ENCODE measurements at regions not wholly inside any gene's neighbourhood (a gene's known extent, or its start where the extent isn't known, plus 50 kb on each side); places are given as distances from the start of the nearest gene placed in this dataset.

- no peak for TF ChIP-seq CTCF (IDR thresholded peaks at IDR 0.05)
Observed at GRCh38 chr13:84870190-84870589, 929.0 kb downstream of the SLITRK6 start.

GRCh38 chr13:84867246-84867645, 932.0 kb downstream of the SLITRK6 start:
- ATAC-seq (ENCODE audit: low FRiP score) (no peak), DNase-seq (ENCODE audit: low spot score) (no peak)

More at GRCh38 chr13:84870190-84870589, 929.0 kb downstream of the SLITRK6 start:
- ATAC-seq (ENCODE audit: low FRiP score) (no peak), DNase-seq (ENCODE audit: low spot score) (no peak)

GRCh38 chr13:84865783-84866221, 933.4 kb downstream of the SLITRK6 start:
- ATAC-seq (ENCODE audit: low FRiP score): no peak
- no peak for TF ChIP-seq CTCF (IDR thresholded peaks at IDR 0.05)
- no peak for DNase-seq (ENCODE audit: low spot score)

More at GRCh38 chr13:84867246-84867645, 932.0 kb downstream of the SLITRK6 start:
- TF ChIP-seq CTCF (IDR thresholded peaks at IDR 0.05): no peak

GRCh38 chr13:84864341-84864740, 934.9 kb downstream of the SLITRK6 start:
- ATAC-seq (ENCODE audit: low FRiP score) (no peak), DNase-seq (ENCODE audit: low spot score) (no peak)
- TF ChIP-seq CTCF (IDR thresholded peaks at IDR 0.05): no peak

- no peak for DNase-seq (ENCODE audit: low spot score)
- no peak for ATAC-seq (ENCODE audit: low FRiP score)
- no peak for TF ChIP-seq CTCF (IDR thresholded peaks at IDR 0.05)
Observed at GRCh38 chr13:84847107-84847506, 952.1 kb downstream of the SLITRK6 start.

GRCh38 chr13:84845907-84846619, 953.2 kb downstream of the SLITRK6 start:
- DNase-seq (ENCODE audit: low spot score): no peak
- ATAC-seq (ENCODE audit: low FRiP score): no peak
- no peak for TF ChIP-seq CTCF (IDR thresholded peaks at IDR 0.05)

GRCh38 chr13:84844473-84844872, 954.7 kb downstream of the SLITRK6 start:
- no peak for ATAC-seq (ENCODE audit: low FRiP score)
- TF ChIP-seq CTCF (IDR thresholded peaks at IDR 0.05): no peak

More at GRCh38 chr13:84844473-84844872, 954.7 kb downstream of the SLITRK6 start:
- DNase-seq (ENCODE audit: low spot score): no peak

All from omental fat pad (tissue), 3 donors.